ENCODE measurements at regions not wholly inside any gene's neighbourhood (a gene's known extent, or its start where the extent isn't known, plus 50 kb on each side); places are given as distances from the start of the nearest gene placed in this dataset.
"Not testable (repeated sequence)": the region's sequence is repeated elsewhere in the genome, so short reads cannot be mapped to it uniquely, and the experiment has no call there.

DNA sequence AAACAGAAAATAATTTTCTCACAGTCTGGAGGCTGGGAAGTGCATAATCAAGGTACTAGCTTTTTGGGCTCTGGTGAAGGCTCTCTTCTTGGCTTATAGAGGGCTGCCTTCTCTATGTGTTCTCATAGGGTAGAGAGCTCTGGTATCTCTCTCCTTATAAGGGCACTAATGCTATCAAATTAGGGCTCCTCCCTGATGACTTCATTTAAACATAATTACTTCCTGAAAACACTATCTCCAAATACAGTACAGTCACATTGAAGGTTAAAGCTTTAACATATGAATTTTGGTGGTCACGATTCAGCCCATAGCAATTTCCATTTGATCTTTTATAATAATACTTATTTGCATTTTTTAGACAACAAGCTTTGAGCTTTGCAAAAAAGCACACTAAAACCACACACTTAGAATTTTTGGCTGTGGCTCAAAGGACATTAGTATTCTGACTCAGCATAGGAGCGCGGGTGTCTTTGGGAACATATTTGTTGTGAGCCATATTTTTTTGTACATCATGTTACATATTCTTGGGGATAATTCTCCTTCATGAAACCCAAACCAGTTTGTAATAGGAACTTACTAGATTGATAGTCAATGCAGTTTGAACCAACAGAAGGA is 808.1 kb upstream of the FBXO33 start:
- DNase-seq (ENCODE audit: extremely low spot score, insufficient read length, low read depth) (no peak), FAIRE-seq (no peak)

DNA sequence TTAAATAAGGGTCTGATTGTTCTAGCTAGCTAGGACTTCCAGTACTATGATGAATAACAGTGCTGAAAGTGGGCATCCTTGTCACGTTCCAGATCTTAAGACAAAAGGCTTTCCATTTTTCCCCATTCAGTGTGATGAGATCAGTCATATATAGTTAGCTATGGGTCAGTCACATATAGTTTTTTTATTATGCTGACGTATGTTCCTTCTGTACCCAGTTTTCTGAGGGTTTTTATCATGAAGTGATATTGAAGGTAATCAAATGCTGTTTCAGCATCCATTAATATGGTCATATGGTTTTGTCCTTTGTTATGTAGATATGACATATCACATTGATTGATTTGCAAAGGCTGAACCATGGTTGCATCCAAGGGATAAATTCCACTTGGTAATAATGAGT is 800.1 kb upstream of the FBXO33 start:
- DNase-seq (ENCODE audit: extremely low spot score, insufficient read length, low read depth): no peak
- FAIRE-seq: no peak

DNA sequence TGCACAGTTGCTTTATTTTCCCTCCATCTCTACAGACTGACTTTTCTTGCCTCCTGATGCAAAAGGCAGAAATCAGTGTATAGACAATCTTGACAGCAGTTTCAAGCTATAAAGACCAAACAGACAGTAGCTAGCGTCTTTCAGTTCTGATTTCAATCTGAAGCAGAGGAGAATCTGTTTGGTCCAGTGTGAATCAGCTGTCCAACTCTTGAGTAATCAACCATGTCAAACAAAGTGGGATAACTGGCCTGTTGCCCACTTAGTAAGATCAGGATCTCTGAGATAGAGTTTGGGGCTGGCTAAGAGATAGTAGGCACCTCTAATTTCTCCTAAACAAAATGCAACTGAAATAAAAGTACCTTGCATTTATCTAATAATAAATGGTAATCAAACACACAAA is 797.4 kb upstream of the FBXO33 start:
- DNase-seq (ENCODE audit: extremely low spot score, insufficient read length, low read depth) (no peak), FAIRE-seq (no peak)

DNA sequence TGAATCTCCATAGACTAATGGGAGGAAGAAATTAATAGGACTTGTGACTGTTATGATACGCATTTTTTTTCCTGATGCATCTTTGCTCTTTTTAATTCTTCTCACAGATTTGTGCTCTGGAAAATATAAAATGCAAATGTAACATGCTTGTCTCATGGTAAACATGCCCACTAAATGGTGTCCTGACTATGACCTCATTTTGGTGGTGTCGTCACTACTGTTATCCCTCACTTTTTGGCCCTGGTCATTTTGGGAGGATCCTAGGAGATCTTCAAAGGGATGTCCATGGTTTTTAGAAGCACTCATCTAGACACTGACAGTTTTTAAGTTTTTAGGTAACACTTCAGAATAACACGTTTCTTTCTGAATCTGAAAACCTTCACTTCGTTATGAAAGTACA is 790.8 kb upstream of the FBXO33 start:
- no peak for FAIRE-seq

DNA sequence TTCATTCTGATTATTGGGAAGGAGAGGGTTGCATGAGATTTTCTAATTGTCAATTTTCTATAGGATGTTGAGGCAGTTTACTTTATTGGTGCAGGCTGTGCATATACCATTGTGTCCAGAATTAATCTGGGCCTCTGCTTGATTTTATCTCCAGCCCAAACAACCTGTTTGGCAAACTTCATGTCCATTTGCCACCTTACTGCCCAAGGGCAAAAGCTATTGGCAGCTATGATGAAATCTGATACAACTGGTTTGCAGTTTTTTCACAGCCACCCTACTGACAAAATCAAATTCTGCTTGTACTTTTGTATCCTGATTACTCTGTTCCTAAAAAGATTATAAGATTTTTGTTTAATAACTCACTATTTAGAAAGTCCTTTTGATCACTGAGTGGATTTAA is 789.2 kb upstream of the FBXO33 start:
- DNase-seq (ENCODE audit: extremely low spot score, insufficient read length, low read depth) (no peak), FAIRE-seq (no peak)

More for the DNA sequence above, 790.8 kb upstream of the FBXO33 start:
- no peak for DNase-seq (ENCODE audit: extremely low spot score, insufficient read length, low read depth)

DNA sequence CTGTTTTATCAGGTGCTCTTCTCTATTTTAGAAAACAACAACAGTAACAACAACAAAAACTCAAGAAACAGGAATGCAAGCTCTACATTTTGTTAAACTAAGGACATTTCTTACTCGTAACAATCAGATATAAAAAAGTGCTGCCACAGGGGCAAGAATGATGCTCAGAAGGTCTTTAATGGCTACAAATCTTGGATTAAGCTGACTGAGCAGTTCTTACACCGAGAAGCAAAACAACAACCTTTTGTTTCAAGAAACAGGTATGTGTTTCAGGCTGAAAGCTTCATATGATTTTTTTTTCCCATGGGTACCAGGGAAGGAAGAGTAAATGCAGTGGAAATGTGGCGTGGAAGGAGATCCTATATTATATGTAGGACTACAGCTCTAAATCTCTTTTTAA is 786.8 kb upstream of the FBXO33 start:
- FAIRE-seq (no peak), DNase-seq (ENCODE audit: extremely low spot score, insufficient read length, low read depth) (no peak)

DNA sequence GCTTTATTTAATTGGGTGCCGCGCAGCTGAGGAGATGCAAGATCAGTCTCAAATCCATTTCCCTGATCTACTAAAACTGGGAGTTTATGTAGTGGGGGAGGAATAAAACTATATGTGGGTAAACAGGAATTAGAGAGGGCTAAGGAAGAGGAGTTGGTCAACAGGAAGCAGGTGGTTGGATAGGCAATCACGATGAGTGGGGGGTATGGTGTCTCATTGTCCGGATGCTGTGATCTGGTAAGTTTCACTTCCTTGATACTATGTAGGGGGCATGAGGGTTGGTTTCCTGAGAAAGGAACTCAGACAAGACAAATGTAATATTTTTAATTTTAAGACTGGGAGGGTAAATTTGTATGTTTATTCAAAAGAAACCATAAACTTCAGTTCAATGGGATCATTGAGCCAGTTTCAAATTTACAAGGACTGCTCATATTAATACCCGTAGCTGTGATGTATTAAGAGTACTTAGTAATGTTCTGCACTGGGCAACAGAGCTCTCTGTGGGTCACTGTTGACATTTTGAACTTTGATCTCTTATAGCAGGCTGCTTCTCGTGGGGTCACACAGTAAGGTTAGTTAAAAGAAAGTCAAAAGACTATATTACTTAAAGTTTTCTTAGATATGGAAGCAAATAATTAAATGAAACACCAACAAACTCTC is 786.2 kb upstream of the FBXO33 start:
- DNase-seq (ENCODE audit: extremely low spot score, insufficient read length, low read depth) (no peak), FAIRE-seq (no peak)

DNA sequence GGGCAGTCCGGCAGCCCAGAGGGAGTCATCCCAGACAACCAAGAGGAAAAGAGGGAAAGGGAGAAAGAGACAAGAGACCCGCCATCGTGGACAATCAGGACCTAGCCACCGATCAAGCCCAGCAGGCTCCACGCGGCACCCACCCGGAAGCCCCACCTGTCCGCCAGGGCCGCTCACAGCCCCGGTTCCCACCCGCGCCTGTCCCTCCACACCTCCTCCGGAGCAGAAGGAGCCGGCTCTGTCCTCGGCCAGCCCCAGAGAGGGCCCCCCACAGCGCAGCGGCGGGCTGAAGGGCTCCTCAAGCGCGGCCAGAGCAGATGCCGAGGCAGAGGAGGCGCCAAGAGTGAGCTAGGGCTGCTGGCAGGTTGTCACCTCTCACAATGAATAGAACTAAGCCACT is 784.7 kb upstream of the FBXO33 start:
- no peak for FAIRE-seq
- DNase-seq (ENCODE audit: extremely low spot score, insufficient read length, low read depth): no peak

DNA sequence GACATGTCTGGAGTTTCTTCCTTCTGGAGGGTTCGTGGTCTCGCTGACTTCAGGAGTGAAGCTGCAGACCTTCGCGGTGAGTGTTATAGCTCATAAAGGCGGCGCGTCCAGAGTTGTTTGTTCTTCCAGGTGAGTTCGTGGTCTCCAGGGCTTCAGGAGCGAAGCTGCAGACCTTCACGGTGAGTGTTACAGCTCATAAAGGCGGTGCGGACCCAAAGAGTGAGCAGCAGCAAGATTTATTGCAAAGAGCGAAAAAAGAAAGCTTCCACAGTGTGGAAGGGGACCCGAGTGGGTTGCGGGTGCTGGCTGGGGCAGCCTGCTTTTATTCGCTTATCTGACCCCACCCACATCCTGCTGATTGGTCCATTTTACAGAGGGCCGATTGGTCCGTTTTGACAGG is 784.2 kb upstream of the FBXO33 start:
- not testable (repeated sequence) for FAIRE-seq; DNase-seq (ENCODE audit: extremely low spot score, insufficient read length, low read depth)

DNA sequence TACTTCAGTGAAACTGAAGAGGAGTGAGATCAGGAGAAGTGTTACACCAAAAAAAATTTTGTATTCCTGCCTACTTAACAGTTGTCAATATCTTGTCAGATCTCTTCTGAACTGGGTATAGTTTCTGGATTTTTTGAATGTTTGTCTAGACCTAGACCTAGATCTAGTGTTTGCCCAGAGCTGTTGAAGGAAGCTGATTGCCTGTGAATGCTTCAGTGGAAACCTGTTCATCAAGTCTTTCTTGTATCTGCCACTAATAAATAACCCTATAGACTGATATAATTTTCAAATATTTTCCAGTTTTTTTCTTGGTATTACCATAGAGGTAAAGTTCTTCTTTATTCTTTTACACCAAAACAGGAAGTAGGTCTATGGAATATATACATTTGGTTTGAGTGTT is 781.5 kb upstream of the FBXO33 start:
- DNase-seq (ENCODE audit: extremely low spot score, insufficient read length, low read depth) (no peak), FAIRE-seq (no peak)

DNA sequence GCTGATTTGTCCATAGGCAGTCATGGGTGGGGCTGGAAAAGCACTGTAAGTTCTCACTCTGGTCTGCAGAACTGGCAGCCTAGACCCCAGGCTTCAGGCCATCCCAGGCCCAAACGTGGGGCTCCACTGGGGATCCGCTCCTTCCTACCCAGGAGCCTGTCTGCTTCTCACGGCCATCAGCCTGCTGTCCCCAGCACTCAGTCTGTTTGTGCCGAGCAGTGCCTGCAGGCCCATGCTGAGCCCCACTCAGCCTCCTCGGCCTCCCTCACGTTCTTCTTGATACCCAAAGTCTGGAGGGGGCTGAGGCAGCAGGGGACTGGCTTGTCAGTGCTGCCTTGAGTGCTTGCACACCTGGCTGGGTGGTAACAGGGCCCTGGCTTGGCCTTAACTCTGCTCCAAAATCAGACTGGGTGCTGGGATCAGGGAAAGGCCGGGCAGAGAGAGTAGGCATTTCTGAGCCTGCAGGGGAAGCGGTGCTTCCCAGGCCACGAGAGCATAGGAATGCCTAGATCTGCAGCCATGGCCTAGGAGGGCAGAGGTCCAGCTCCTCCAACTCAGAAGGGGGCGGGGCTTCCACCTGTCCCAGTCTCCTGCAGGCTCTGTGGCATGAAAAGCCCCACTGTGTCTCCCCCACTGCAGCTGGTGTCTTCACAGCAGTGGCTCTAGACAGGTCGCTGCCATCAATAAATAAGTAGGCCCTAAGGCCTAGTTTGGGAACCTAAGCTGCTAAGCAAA is 772.4 kb upstream of the FBXO33 start:
- DNase-seq (ENCODE audit: extremely low spot score, insufficient read length, low read depth): no peak

DNA sequence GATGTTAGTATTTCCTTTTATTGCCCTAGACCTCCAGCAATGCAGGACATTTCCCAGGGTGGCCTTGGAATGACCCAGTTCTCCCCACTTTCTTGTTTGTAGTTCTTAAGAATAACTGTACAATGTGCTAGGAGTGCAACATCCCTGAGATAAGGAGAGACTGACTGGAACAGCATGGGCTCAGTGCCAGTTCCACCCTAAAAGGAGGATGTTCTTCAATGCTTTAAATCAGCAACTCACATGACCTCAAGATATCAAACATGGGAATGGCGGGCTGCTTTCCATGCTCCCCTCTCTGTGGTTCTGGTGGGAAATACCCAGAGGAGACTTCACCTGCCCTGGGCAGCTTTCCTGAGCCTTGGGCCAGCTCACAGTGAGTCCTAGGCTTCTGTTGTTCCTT is 766.9 kb upstream of the FBXO33 start:
- no peak for FAIRE-seq
- no peak for DNase-seq (ENCODE audit: extremely low spot score, insufficient read length, low read depth)

More for the DNA sequence above, 772.4 kb upstream of the FBXO33 start:
- no peak for FAIRE-seq

DNA sequence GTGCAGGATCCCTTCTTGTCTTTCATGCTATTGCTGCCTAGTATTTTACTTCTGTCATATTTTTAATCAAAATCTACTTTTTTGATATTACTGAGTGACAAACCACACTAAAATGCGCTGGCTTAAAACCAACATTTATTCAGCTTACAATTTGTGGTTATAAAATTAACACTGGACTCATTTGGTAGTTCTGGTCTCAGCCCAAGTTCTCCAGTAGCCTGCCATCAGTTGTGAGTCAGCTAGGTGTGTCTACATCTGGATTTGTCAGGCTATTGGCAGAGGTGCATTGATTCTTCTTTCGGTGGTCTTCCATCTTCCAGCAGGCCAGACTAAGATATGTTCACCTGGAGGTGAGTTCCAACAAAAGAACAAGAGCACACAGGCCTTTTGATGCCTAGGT is 765.1 kb upstream of the FBXO33 start:
- DNase-seq (ENCODE audit: extremely low spot score, insufficient read length, low read depth) (no peak), FAIRE-seq (no peak)

DNA sequence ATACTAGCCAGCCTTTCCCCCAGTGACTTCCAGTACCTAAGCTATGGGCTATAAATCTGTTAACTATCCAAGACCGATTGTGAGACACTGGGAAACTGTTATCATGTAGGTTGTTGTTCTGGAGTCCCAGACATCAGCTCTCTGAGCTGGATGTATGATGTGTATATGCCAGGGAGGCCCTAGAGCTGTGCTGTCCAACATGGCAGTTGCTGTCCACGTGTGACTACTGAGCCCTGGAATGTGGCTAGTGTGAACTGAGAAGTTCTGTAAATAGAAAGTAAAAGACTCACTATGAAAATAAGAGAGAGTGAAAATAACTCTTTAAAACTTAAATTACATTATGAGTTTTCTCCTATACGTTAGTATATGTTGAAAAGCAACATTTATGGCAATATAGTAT is 755.8 kb upstream of the FBXO33 start:
- DNase-seq (ENCODE audit: extremely low spot score, insufficient read length, low read depth) (no peak), FAIRE-seq (no peak)

DNA sequence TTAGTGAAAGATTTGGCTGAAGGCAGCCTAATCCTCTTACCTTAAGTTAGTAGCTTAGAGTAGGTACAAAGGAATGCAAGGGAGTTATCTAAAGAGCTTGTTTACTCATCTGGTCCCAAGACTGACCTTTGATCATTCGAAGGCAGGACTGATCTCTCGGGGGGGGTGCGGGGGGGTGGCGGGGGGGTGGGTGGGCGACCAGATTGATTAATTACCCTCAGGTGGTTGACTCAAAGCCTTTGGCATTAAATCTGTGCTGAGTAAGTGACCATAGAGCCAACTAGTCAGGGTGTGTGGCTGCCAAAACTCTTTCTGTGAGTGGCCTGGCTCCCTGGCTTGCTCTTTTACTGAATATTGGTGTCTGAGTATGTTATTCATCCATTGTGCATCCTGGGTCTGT is 731.9 kb upstream of the FBXO33 start:
- FAIRE-seq (no peak), DNase-seq (ENCODE audit: extremely low spot score, insufficient read length, low read depth) (no peak)

DNA sequence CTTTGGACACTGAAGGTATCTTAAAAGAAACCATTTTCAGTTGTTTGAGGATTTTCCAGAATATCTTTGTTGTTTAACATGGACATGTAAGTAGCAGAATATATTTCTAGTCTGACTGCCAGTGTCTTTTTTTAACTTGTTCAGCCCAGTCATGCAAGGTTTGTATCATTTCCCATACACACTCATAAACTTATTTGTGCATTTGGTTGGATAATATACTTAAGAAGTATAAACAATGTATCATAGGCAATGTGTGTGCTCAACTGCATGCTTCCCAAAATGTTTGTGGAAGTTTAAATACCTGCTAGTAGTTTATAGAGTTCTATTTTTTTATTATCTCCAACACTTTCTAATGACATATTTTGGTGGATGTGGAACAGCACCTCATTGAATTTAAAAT is 707.4 kb upstream of the FBXO33 start:
- DNase-seq (ENCODE audit: extremely low spot score, insufficient read length, low read depth) (no peak), FAIRE-seq (no peak)

DNA sequence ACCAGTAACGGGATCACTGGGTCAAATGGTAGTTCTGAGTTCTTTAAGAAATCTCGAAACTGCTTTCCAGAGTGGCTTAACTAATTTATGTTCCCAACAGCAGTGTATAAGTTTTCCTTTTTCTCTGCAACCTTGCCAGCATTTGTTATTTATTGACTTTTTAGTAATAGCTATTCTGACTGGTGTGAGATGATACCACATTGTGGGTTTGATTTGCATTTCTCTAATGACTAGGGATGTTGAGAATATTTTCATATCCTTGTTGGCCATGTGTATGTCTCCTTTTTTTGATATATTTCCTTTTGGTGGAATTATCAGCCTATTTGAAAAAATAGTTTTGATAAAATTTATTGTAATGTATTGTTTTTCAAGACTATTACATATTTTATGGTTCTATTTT is 701.2 kb upstream of the FBXO33 start:
- DNase-seq (ENCODE audit: extremely low spot score, insufficient read length, low read depth): no peak
- no peak for FAIRE-seq

DNA sequence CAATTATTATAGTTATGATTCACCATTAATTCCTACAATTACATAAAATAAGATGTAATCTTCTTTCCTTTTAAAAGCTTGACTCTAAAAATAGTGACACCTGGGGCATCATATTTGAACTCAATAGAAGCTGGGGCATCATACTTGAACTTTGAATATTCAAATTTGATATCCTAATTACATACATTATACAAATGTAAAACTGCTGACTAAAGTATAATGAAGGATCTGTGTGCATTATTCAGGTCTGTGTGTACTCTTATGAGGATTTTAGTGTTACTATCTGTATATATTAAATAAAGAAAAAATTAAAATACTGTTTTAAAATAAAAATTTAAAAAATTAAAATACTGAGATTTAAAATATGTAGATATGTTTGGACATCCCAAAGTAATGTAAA is 696.9 kb upstream of the FBXO33 start:
- no peak for DNase-seq (ENCODE audit: extremely low spot score, insufficient read length, low read depth)
- FAIRE-seq: no peak

DNA sequence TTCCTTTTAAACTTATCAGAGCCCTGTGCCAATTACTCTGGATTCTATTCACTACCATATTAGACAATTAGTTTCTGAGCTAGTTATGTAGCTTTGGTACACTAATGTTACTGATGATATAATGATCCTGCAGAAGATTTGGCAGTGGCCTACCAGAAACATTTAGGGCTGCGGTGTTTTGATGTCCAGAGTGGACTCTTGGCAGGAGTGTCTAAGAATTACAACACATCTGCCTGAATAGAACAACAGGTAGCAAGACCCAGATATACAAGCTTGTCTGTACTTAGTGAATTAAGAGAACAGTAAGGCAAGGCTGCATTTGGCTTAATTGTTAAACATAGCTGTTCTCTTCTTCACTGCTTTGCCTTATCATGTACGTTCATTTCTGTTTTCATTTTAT is 691.6 kb upstream of the FBXO33 start:
- no peak for FAIRE-seq
- no peak for DNase-seq (ENCODE audit: extremely low spot score, insufficient read length, low read depth)

DNA sequence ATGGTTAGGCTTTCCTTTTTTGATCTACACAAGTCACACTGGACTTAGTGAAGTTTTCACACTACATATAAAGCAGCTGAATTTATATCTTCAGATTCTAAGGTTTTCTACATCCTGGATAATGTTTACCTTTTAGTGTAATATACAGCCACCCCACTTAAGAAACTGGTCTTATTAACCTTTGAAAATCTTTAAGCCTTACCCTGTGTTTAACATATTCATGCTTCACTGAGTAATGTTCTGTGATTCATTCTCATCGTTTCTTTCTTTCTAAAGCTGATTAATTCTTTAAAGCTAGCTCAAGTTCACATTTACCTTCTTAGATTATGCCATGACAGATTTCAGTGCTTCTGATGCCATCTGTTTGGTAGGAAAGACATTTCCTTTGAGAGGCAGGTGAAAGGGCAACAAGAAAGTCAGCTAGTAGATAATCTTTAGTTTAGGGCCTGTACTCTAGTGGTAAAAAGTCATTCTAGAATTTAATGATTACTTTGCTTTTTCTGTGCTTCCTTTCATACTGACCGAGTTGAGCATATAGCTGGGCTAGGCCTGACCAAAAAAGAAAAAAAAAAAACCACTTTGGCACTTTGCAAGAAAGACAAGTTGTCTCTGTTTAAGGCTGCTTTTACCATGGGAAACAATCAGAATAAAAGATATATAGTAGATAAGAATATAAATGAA is 690.9 kb upstream of the FBXO33 start:
- FAIRE-seq (no peak), DNase-seq (ENCODE audit: extremely low spot score, insufficient read length, low read depth) (no peak)

DNA sequence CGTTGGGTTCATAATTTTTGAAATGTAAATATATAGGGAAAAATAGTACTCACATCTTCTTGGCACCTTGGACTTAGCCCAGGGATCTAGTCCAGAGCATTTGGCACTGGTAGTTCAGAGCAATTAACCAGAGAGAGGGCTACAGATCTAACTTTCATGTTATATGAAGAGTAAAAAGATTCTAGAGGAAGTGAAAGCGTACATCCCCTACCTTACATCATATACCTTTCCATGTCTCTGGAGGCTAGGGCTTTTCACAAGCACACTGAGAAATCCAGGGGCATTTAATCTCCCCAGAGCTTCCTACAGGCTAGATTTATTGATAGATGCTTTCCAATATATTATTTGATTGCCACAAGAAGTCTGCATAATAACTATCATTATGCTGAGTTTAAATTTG is 687.5 kb upstream of the FBXO33 start:
- FAIRE-seq: no peak
- DNase-seq (ENCODE audit: extremely low spot score, insufficient read length, low read depth): no peak
